HG03095 (cell line): ENCODE measurements at regions not wholly inside any gene's neighbourhood (a gene's known extent, or its start where the extent isn't known, plus 50 kb on each side); places are given as distances from the start of the nearest gene placed in this dataset.
A peak's percentile ranks its signal among the peaks of the same experiment; 100 is the strongest.

Experiments
- ATAC-seq: cut with Tn5 transposase; IDR thresholded peaks from one replicate; pipeline ENCODE4 v1.9.1; 2021; ENCODE audit warnings: moderate library complexity; ENCODE audit not compliant: unreplicated experiment

- no peak for ATAC-seq
These were observed 168.8 kb upstream of the ST8SIA2 start for GRCh38 chr15:92224843-92225242.

GRCh38 chr15:92226020-92226612, 167.6 kb upstream of the ST8SIA2 start:
- no peak for ATAC-seq

- ATAC-seq: no peak
These were observed 164.9 kb upstream of the ST8SIA2 start for GRCh38 chr15:92228830-92229229.

- no peak for ATAC-seq
These were observed 162.2 kb upstream of the ST8SIA2 start for GRCh38 chr15:92231461-92231860.

- no peak for ATAC-seq
These were observed 161.4 kb upstream of the ST8SIA2 start for GRCh38 chr15:92232317-92232716.

GRCh38 chr15:92232876-92233275, 160.8 kb upstream of the ST8SIA2 start:
- ATAC-seq: no peak

- ATAC-seq: no peak
These were observed 150.5 kb upstream of the ST8SIA2 start for GRCh38 chr15:92243227-92243626.

GRCh38 chr15:92244703-92245102, 149.0 kb upstream of the ST8SIA2 start:
- ATAC-seq: no peak

GRCh38 chr15:92247649-92248242, 145.9 kb upstream of the ST8SIA2 start:
- ATAC-seq: no peak

- no peak for ATAC-seq
These were observed 126.6 kb upstream of the ST8SIA2 start for GRCh38 chr15:92266796-92267685.

- no peak for ATAC-seq
These were observed 124.8 kb upstream of the ST8SIA2 start for GRCh38 chr15:92268900-92269299.

- ATAC-seq: no peak
These were observed 122.5 kb upstream of the ST8SIA2 start for GRCh38 chr15:92271179-92271578.

GRCh38 chr15:92272106-92272505, 121.6 kb upstream of the ST8SIA2 start:
- no peak for ATAC-seq

- no peak for ATAC-seq
These were observed 120.4 kb upstream of the ST8SIA2 start for GRCh38 chr15:92273286-92273685.

GRCh38 chr15:92273723-92274122, 120.0 kb upstream of the ST8SIA2 start:
- no peak for ATAC-seq

- no peak for ATAC-seq
These were observed 115.9 kb upstream of the ST8SIA2 start for GRCh38 chr15:92277776-92278175.

GRCh38 chr15:92283813-92284212, 109.9 kb upstream of the ST8SIA2 start:
- ATAC-seq: no peak

- peak; percentile 90 for ATAC-seq
These were observed 104.9 kb upstream of the ST8SIA2 start for GRCh38 chr15:92288755-92289154.

- ATAC-seq: no peak
These were observed 103.9 kb upstream of the ST8SIA2 start for GRCh38 chr15:92289733-92290132.

- ATAC-seq: no peak
These were observed 103.2 kb upstream of the ST8SIA2 start for GRCh38 chr15:92290359-92290992.

GRCh38 chr15:92291900-92292299, 101.8 kb upstream of the ST8SIA2 start:
- no peak for ATAC-seq

- no peak for ATAC-seq
These were observed 98.9 kb upstream of the ST8SIA2 start for GRCh38 chr15:92294759-92295158.
